Fibroblast of pulmonary artery (primary cell): ENCODE measurements at regions not wholly inside any gene's neighbourhood (a gene's known extent, or its start where the extent isn't known, plus 50 kb on each side); places are given as distances from the start of the nearest gene placed in this dataset.
A peak's percentile ranks its signal among the peaks of the same experiment; 100 is the strongest.

Source experiments
- DNase-seq: peaks from one replicate; pipeline ENCODE4 v3.0.0-alpha.2; 2010; ENCODE audit warnings: low read depth
- H3K4me3 ChIP-seq: replicated peaks from 2 replicates; pipeline ENCODE4 v1.5.1; 2011; ENCODE audit warnings: low read depth, mild to moderate bottlenecking, control low read depth, low read length, moderate library complexity
- CTCF ChIP-seq: IDR thresholded peaks from 2 replicates; pipeline ENCODE4 v1.5.1; 2011; ENCODE audit warnings: mild to moderate bottlenecking, control low read depth, low read length, inconsistent platforms; ENCODE audit errors: missing control alignments

GRCh38 chr2:193796847-193797246 is 1602.1 kb upstream of the TMEFF2 start:
- no peak for DNase-seq
- no peak overlapping the region for H3K4me3 ChIP-seq
- TF ChIP-seq CTCF = no peak

GRCh38 chr2:193793914-193794313 is 1599.2 kb upstream of the TMEFF2 start:
- no peak overlapping the region for H3K4me3 ChIP-seq
- no peak for TF ChIP-seq CTCF
- DNase-seq = peak; percentile 31

- peak; percentile 16 for DNase-seq
- no peak for TF ChIP-seq CTCF
- H3K4me3 ChIP-seq = no peak overlapping the region
Observed at GRCh38 chr2:193783681-193784080, 1588.9 kb upstream of the TMEFF2 start.

GRCh38 chr2:193778293-193778692 is 1583.6 kb upstream of the TMEFF2 start:
- H3K4me3 ChIP-seq = no peak overlapping the region
- no peak for DNase-seq
- no peak for TF ChIP-seq CTCF

GRCh38 chr2:193776988-193777387 is 1582.3 kb upstream of the TMEFF2 start:
- no peak for TF ChIP-seq CTCF
- DNase-seq = no peak
- H3K4me3 ChIP-seq = no peak overlapping the region

- TF ChIP-seq CTCF = no peak
- no peak for DNase-seq
- H3K4me3 ChIP-seq = no peak overlapping the region
Observed at GRCh38 chr2:193774166-193774565, 1579.4 kb upstream of the TMEFF2 start.

GRCh38 chr2:193751299-193751698 is 1556.6 kb upstream of the TMEFF2 start:
- DNase-seq = no peak
- TF ChIP-seq CTCF = no peak
- no peak overlapping the region for H3K4me3 ChIP-seq
